Motor neuron (in vitro differentiated cells): ENCODE measurements at regions not wholly inside any gene's neighbourhood (a gene's known extent, or its start where the extent isn't known, plus 50 kb on each side); places are given as distances from the start of the nearest gene placed in this dataset.
"Not testable (repeated sequence)": the region's sequence is repeated elsewhere in the genome, so short reads cannot be mapped to it uniquely, and the experiment has no call there.

Experiments used
- ATAC-seq, 8 experiments: fragments of 200-7000 bp; cut with Tn5 transposase; replicated peaks in 6 of 8; 2 replicates each; pipeline ENCODE4 v1.8.0; 2021; ENCODE audit warnings: mild to moderate bottlenecking in 8 of 8, moderate library complexity in 8 of 8
- H3K27ac ChIP-seq, 2 donors: fragments of 250-450 bp; sonication (Bioruptor Pico); 2 replicates each; pipeline ENCODE4 v1.9.0; 2021; ENCODE audit warnings: antibody characterized with exemption in 2 of 2, mild to moderate bottlenecking in 2 of 2, moderate library complexity in 1 of 2
- H3K4me1 ChIP-seq, 2 donors: fragments of 250-450 bp; sonication (Bioruptor Pico); replicated peaks in 1 of 2; 2 replicates each; pipeline ENCODE4 v1.6.1; 2021; ENCODE audit warnings: antibody characterized with exemption in 2 of 2, mild to moderate bottlenecking in 2 of 2, moderate library complexity in 1 of 2
- H3K4me3 ChIP-seq, 5 donors: fragments of 250-450 bp; sonication (Bioruptor Pico); 2 replicates each; pipeline ENCODE4 v1.9.0; 2021; ENCODE audit warnings: antibody characterized with exemption in 5 of 5, mild to moderate bottlenecking in 5 of 5, moderate library complexity in 4 of 5
- WGBS, 10 experiments: fragments of 450-650 bp; shearing (Covaris generic); methylation state at CpG; one replicate each; pipeline ENCODE4 v1.0.0; 2022; 5-methylcytosine and 5-hydroxymethylcytosine counted together
- in situ Hi-C, 9 experiments: fragments of 400-800 bp; cut with MboI; loops; one replicate each; pipeline ENCODE4 v1.15.0; 2021; ENCODE audit warnings: low sequenced_read_pairs in 9 of 9, low pct_unique_long_range_greater_than_20kb in 2 of 9; ENCODE audit not compliant: unreplicated experiment in 9 of 9

DNA sequence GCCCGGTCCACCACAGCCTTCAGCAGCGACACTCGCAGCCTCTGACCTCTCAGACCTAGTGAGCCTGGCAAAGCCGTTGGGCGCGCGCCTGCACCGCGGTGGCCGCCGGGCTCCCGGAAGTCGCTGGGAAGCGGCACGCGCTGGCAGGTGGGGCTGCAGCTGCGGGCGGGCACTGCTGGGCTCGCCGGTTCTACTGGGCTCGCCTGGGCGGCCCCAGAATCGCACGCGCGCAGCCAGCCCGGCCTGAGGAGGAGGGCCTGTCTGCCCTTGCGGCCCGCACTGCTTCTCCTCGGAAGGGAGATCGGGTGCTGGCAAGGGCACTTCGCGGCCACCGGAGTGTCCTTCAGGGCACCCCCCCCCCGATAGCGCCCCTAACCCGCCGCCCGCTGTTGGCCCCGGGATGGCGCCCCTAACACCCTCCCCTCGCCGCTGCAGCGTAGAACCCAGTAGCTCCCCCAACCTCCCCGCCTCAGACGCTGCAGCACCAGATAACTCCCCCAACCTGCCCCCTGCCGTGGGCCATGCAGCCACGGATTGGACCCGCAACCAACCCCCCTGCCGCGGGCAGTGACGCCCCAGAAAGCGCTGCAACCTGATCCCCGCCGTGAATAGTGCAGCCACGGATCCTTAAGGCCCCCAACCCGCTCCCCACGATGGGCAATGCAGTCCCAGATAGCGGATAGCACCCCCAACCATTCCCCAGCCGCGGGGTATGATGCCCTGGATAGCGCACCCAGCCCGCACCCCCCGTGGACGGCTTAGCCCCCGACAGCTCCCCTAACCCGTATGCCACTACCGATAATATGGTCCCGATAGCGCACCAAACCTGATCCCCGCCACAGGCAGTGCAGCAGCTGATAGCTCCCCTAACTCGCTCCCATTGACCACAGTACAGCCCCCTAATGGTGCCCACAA is 306.5 kb downstream of the TUBA3C start:
- in situ Hi-C loops, H3K4me3 ChIP-seq, H3K4me1 ChIP-seq, H3K27ac ChIP-seq: not testable (repeated sequence)
- peak in 2 of 8 experiments; percentile 56 to 83 for ATAC-seq
- WGBS, 10 experiments, result no CpG with 5 or more reads among the region's 72 CpGs

GRCh38 chr13:18870557-18870956 is 311.1 kb downstream of the TUBA3C start:
- ATAC-seq, in situ Hi-C loops: not testable (repeated sequence)
- WGBS, 10 experiments, result 44 to 67% methylated on average over 1 to 3 of the region's 4 CpGs; no CpG with 5 or more reads in 8 of the 10 experiments

DNA sequence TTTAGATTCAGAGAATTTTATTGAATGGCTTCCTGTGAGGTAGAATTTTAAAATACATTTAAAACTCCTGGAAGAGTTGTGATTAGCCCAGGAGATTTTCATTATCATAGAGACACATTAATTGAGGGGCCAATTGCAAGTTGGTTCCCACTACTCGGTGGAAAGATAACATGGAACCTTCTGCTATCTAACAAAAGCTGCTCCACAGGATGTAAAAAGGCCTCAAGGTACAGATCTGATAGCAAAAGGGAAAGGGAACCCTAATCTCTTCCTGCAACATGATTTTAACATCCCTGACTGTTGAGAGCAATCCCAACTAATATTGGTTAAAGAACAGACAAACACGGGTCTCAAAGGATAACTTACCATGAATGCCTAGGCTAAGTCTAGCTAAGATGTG is 312.3 kb downstream of the TUBA3C start:
- WGBS, 10 experiments, result 0 to 83% (median 19%) methylated on average over 1 of the region's 2 CpGs; no CpG with 5 or more reads in 4 of the 10 experiments
- H3K4me3 ChIP-seq, H3K4me1 ChIP-seq, in situ Hi-C loops, ATAC-seq, H3K27ac ChIP-seq: not testable (repeated sequence)

More at GRCh38 chr13:18870557-18870956, 311.1 kb downstream of the TUBA3C start:
- not testable (repeated sequence) for H3K4me3 ChIP-seq, H3K27ac ChIP-seq, H3K4me1 ChIP-seq

- not testable (repeated sequence) for H3K4me3 ChIP-seq, H3K27ac ChIP-seq
- WGBS, 10 experiments, result 30 to 73% methylated on average over 2 to 3 of the region's 17 CpGs; no CpG with 5 or more reads in 8 of the 10 experiments
Observed at GRCh38 chr13:18837986-18838629, 343.5 kb downstream of the TUBA3C start.

DNA sequence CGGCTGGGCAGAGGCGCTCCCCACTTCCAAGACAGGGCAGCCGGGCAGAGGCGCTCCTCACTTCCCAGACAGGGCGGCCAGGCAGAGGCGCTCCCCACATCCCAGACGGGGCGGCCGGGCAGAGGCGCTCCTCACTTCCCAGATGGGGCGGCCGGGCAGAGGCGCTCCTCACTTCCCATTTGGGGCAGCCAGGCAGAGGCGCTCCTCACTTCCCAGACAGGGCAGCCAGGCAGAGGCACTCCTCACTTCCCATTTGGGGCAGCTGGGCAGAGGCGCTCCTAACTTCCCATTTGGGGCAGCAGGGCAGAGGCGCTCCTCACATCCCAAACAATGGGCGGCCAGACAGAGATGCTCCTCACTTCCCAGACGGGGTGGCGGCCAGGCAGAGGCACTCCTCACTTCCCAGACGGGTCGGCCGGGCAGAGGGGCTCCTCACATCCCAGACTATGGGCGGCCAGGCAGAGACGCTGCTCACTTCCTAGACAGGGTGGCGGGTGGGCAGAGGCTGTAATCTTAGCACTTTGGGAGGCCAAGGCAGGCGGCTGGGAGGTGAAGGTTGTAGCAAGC is 344.4 kb downstream of the TUBA3C start:
- in situ Hi-C loops, H3K27ac ChIP-seq, H3K4me3 ChIP-seq, ATAC-seq, H3K4me1 ChIP-seq: not testable (repeated sequence)
- 100% methylated on average over 1 of the region's 26 CpGs; no CpG with 5 or more reads in 9 of the 10 experiments for WGBS, 10 experiments

More at GRCh38 chr13:18837986-18838629, 343.5 kb downstream of the TUBA3C start:
- ATAC-seq, in situ Hi-C loops, H3K4me1 ChIP-seq: not testable (repeated sequence)

DNA sequence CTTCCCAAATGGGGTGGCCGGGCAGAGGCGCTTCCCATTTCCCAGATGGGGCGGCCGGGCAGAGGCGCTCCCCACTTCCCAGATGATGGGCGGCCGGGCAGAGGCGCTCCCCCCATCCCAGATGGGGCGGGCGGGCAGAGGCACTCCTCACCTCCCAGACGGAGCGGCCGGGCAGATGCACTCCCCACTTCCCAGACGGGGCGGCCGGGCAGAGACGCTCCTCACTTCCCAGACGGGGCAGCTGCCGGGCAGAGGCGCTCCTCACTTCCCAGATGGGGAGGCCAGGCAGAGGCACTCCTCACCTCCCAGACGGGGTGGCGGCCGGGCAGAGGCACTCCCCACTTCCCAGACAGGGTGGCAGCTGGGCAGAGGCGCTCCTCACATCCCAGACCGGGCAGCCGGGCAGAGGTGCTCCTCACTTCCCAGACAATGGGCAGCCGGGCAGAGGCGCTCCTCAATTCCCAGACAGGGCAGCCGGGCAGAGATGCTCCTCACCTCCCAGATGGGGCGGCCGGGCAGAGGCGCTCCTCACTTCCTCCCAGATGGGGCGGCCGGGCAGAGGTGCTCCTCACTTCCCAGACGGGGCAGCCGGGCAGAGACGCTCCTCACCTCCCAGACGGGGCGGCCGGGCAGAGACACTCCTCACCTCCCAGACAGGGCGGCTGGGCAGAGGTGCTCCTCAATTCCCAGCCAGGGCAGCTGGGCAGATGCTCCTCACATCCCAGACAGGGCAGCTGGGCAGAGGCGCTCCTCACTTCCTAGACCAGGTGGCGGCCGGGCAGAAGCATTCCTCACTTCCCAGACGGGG is 345.0 kb downstream of the TUBA3C start:
- 67 to 100% (median 76%) methylated on average over 1 to 6 of the region's 45 CpGs; no CpG with 5 or more reads in 7 of the 10 experiments for WGBS, 10 experiments
- H3K27ac ChIP-seq, ATAC-seq, H3K4me1 ChIP-seq, in situ Hi-C loops, H3K4me3 ChIP-seq: not testable (repeated sequence)

- H3K27ac ChIP-seq, H3K4me1 ChIP-seq, in situ Hi-C loops, H3K4me3 ChIP-seq, ATAC-seq: not testable (repeated sequence)
- 9 to 60% (median 15%) methylated on average over 2 to 5 of the region's 5 CpGs; no CpG with 5 or more reads in 6 of the 10 experiments for WGBS, 10 experiments
Observed at GRCh38 chr13:18835754-18836153, 345.9 kb downstream of the TUBA3C start.

DNA sequence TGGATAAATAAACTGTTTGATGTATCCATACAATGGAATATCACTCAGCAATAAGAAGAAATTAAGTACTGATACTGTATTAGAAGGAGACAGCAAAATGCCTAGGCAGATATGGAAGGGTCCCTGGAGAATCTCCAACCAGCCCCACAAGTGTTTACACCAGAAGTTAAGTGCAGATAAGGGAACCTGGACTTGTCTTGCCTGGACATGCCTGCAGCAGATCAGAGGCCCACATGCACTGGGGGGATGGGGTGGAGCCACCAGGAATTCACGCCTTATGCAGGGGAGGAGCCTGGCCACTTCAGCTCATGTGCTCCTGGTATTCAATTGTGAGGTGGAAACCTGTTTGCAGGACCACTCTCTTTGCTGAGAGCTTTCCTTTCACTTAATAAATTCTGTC is 356.9 kb downstream of the TUBA3C start:
- no CpG with 5 or more reads among the region's 1 CpG for WGBS, 10 experiments
- in situ Hi-C loops, H3K4me1 ChIP-seq, H3K4me3 ChIP-seq, H3K27ac ChIP-seq, ATAC-seq: not testable (repeated sequence)

DNA sequence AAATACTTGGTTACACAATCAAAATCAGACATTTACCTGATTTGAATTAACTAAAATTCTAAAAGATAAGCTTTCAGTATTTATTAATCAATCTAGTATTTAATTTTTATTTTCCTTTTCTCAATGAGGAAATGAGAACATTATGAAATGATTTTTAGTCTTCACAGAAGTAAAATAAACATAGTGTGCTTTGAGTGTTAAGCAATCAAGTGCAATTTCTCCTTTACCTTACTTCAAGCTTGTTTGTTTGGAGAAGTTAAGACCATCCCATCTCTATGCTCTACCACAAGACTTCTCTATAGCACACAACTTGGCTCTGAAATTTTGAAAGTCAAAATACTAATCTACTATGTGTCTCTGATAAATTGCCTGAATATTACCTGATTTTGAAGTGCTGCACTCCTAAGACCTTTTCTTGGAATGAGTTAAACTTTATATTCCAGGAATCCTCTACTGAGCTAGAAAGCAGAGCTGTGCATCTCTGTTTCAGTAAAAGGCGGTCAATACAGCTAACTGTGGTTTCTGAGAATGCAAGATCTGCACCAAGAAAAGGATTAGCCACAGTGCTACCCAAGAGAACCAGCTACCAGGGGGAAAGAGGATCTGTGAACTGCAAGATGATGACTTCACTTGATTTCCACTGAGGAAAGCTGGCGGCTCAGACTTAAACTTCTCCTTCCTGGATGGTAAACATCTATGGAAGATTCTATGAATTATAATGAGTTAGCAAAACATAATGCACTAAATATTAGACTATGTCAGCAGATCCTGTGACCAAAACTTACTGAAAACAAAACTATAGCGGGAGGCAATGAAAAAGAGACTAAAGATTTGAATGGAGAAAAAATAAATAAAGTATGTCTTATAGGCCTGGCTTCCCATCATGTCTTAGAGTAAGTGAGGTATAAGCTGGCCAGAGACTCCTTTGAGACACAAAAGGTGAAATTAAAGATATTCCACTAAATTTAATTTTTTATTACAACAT is 358.7 kb downstream of the TUBA3C start:
- H3K4me3 ChIP-seq, H3K27ac ChIP-seq, in situ Hi-C loops, ATAC-seq, H3K4me1 ChIP-seq: not testable (repeated sequence)
- 0 to 14% (median 0%) methylated on average over 1 of the region's 3 CpGs; no CpG with 5 or more reads in 4 of the 10 experiments for WGBS, 10 experiments

DNA sequence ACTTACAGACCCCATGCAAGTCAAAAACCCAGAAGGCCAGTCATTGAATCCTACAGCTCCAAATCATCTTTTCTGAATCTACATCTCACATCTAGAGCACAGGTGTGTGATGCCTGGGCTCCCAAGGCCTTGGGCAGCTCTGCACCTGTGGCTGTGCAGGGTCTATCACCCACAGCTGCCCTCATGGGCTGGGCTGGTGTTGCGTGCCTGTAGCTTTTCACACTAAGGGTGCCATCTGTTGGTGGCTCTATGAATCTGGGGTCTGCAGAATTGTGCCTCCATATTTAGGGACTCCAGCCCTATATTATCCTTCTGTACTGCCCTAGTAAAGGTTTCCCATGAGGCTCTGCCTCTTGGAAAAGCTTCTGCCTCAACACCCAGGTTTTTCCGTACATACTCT is 407.6 kb downstream of the TUBA3C start:
- H3K4me1 ChIP-seq, in situ Hi-C loops, ATAC-seq, H3K27ac ChIP-seq, H3K4me3 ChIP-seq: not testable (repeated sequence)
- 20 to 93% (median 54%) methylated on average over 1 to 2 of the region's 2 CpGs; no CpG with 5 or more reads in 6 of the 10 experiments for WGBS, 10 experiments

DNA sequence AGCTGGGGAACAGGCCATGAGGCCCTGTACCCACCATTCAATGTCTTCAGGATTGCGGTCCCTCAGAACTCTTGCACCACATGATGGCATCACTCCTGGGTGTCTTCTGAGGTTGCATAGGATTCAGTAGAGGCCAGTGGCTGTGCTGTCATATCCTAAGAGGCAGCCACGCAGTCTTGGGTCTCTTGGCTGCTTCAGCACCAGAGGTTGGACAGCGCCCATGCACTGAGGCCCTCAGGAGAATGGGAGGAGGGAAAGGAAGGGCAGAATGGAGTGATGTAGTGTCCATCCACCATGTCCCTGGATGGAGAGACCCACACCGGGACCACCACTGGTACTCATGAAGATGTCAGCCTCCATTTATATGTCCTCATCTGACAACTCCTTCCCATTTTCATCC is 439.9 kb downstream of the TUBA3C start:
- in situ Hi-C loops, ATAC-seq, H3K4me1 ChIP-seq, H3K27ac ChIP-seq, H3K4me3 ChIP-seq: not testable (repeated sequence)
- 80% methylated on average over 1 of the region's 4 CpGs; no CpG with 5 or more reads in 9 of the 10 experiments for WGBS, 10 experiments

- in situ Hi-C loops, result no loop called here
- no peaks in the 10 kb centered on the region for H3K4me1 ChIP-seq
- no peak for ATAC-seq
- WGBS, 10 experiments, result no CpG with 5 or more reads among the region's 2 CpGs
- no peak overlapping the region for H3K27ac ChIP-seq
- H3K4me3 ChIP-seq, result no peak overlapping the region
Observed at GRCh38 chr13:18739310-18739709, 442.3 kb downstream of the TUBA3C start.
